Suprapubic skin (tissue), 4 donors: ENCODE measurements at regions not wholly inside any gene's neighbourhood (a gene's known extent, or its start where the extent isn't known, plus 50 kb on each side); places are given as distances from the start of the nearest gene placed in this dataset.
"Not testable (repeated sequence)": the region's sequence is repeated elsewhere in the genome, so short reads cannot be mapped to it uniquely, and the experiment has no call there.

Source experiments
- POLR2A ChIP-seq, 2 donors: fragments of 450-650 bp; IDR thresholded peaks; one replicate each; pipeline ENCODE4 v1.6.1; 2017; ENCODE audit warnings: antibody characterized with exemption in 2 of 2, mild to moderate bottlenecking in 2 of 2, moderate library complexity in 2 of 2
- POLR2AphosphoS5 ChIP-seq, 3 donors: sonication (generic); formaldehyde crosslinking; IDR thresholded peaks; one replicate each; pipeline ENCODE4 v1.6.1; 2017; ENCODE audit warnings: antibody characterized with exemption in 3 of 3
- TF ChIP-seq, protein P1 (sequence below), 2 donors: fragments of 200-600 bp in 1 of 2; fragments of 450-650 bp in 1 of 2; sonication (generic) in 1 of 2; IDR thresholded peaks; one replicate each; pipeline ENCODE4 v1.5.1; 2016 to 2019; ENCODE audit warnings: antibody characterized with exemption in 2 of 2, mild to moderate bottlenecking in 1 of 2, moderate library complexity in 1 of 2

DNA sequence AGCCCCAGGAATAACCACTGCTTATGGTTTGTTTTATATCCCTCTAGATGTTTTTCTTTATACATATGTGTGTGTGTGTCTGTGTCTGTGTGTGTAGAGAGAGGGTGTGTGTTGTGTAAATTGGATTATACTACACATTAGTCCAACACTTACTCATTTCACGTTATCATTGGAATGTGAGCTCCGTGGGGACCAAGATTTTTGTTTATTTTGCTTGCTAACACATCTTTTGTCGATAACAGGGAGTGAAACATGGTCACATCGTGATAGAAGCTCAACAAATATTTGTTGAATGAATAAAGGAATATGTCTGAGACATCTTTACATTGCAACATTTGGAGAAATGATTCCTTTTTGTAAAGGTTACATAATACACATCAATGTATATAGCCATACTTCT is 88.8 kb downstream of the CDRT15L2 start:
- TF ChIP-seq, protein P1, sequence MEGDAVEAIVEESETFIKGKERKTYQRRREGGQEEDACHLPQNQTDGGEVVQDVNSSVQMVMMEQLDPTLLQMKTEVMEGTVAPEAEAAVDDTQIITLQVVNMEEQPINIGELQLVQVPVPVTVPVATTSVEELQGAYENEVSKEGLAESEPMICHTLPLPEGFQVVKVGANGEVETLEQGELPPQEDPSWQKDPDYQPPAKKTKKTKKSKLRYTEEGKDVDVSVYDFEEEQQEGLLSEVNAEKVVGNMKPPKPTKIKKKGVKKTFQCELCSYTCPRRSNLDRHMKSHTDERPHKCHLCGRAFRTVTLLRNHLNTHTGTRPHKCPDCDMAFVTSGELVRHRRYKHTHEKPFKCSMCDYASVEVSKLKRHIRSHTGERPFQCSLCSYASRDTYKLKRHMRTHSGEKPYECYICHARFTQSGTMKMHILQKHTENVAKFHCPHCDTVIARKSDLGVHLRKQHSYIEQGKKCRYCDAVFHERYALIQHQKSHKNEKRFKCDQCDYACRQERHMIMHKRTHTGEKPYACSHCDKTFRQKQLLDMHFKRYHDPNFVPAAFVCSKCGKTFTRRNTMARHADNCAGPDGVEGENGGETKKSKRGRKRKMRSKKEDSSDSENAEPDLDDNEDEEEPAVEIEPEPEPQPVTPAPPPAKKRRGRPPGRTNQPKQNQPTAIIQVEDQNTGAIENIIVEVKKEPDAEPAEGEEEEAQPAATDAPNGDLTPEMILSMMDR (IDR thresholded peaks at IDR 0.05): not testable (repeated sequence)
- TF ChIP-seq POLR2AphosphoS5, POLR2A (IDR thresholded peaks at IDR 0.05): not testable (repeated sequence)
